CD4-positive, alpha-beta T cell treated with Interleukin-6 for 4 hours (primary cell): ENCODE measurements at regions not wholly inside any gene's neighbourhood (a gene's known extent, or its start where the extent isn't known, plus 50 kb on each side); places are given as distances from the start of the nearest gene placed in this dataset.
"Not testable (repeated sequence)": the region's sequence is repeated elsewhere in the genome, so short reads cannot be mapped to it uniquely, and the experiment has no call there.

Experiments
- DNase-seq: peaks from one replicate; pipeline ENCODE4 v3.0.0-alpha.2; 2020; ENCODE audit warnings: mixed read lengths

GRCh38 chr6:10101551-10102252 lies 313.2 kb downstream of the TFAP2A start:
- DNase-seq: no peak

DNA sequence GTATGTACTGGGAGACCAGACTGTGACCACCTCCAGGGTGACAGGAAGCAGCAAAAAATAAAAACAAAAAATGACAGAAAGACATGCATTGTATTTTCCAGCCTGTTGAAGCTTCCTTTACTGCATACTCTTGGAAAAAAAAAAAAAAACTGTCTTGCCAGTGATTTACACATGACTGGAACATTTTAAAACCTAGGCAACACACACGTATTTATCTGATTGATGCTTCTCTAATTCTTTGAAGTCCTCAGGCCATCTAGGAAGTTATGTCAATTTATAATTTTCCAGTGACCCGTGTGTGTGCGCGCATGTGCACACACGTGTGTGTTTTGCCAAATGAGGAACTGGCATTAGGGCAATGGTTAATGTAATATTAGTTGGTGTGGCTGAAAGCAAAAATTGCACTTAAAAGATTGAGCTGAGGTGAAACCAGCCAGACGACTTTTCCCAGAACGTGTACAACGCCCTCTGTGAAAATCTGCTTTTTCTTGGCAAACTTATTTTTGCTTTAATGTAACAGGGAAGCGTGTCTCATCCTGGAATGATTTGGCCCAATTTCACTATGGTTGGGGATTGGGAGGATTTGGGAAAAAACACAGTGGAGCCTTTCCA lies 315.2 kb downstream of the TFAP2A start:
- no peak for DNase-seq

GRCh38 chr6:10098756-10099528 lies 315.9 kb downstream of the TFAP2A start:
- no peak for DNase-seq

DNA sequence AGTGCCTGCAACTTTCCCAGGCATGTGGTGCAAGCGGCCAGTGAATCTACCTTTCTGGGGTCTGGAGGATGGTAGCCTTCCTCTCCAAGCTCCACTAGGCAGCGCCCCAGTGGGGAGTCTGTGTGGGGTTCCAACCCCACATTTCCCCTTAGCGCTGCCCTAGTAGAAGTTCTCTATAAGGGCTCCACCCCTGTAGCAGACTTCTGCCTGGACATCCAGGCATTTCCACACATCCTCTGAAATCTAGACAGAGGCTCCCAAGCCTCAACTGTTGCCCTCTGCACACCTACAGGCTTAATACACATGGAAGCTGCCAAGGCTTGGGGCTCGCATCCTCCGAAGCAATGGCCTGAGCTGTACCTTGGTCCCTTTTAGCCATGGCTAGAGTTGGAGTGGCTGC lies 321.6 kb downstream of the TFAP2A start:
- no peak for DNase-seq

DNA sequence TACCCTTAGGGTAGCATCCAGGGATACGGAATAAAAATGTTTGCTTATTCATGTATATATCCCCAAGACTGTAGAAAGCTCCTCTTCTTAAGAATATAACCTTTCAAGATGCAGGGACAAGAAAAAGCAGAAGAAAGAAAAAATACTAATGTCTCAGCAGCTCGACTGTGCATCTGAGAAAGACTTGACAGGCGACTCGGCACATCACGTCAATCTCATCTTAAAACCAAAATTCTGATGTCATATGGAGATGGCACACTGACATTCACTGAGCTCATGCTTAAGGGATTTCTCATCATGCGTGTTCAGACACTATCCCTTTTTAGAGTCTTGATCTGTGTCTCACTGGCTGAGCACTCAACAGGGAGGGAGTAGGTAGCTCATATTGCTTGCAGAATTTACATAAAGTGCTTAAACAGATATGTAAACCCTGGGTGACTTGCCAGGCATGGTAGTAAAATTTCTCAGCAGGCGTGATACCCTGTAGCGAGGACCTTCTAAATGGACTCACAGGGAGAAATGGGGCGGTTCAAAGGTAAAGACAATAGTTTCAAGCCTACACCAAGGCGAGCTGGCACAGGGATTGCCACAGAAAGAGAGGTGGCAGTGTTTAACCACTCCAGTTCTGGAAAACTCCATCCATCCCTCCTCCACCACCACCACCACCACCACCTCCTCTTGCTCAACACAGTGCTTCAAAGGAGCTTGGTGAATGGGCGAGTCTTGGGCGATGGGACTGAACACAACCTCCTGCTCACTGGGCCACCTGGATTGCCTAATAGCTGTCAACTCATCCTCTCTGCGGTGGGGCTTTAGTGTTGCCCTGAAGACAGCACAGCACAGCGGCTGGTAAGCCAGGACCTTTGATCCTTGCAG lies 330.5 kb downstream of the TFAP2A start:
- no peak for DNase-seq

- no peak for DNase-seq
Observed at GRCh38 chr6:10082385-10082784, 332.5 kb downstream of the TFAP2A start.

DNA sequence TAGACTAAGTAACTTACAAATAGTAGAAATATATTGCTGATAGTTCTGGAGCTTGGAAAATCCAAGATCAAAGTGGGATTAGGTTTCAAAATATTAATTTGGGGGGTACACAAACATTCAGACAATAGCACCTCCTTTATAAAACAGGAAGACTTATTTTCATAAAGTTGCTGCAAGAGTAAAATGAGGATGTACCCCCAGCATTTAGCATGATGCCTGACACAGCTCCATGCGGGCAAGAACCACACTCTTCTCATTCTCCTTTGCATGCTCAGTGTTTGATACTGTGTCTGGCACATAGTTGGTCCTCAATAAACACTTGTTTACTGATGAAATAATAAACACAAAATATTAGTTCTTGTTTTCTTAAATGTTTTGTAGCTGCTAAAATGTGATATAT lies 332.9 kb downstream of the TFAP2A start:
- DNase-seq: no peak

DNA sequence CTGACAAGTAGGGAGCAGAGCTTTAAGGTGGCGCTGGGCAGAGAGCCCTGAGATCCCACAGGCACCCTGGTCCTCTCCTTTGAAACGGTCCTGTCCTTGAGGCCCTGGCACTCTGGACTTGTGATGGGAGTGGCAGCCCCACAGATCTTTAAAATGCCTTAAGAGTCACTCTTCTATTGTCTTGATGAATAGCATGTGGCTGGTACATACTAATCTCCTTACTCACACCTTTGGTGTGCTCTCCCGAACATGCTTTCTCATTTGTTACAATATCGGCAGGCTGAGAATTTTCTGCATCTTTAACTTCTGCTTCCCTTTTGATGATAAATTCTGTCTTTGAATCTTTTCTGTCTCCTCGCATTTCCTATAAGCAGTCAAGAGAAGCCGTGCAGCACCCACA lies 333.8 kb downstream of the TFAP2A start:
- DNase-seq: no peak

- DNase-seq: no peak
Observed at GRCh38 chr6:10080561-10080960, 334.3 kb downstream of the TFAP2A start.

- DNase-seq: no peak
Observed at GRCh38 chr6:10078581-10078980, 336.3 kb downstream of the TFAP2A start.

- not testable (repeated sequence) for DNase-seq
Observed at GRCh38 chr6:10074726-10075125, 340.1 kb downstream of the TFAP2A start.

GRCh38 chr6:10073341-10073740 lies 341.5 kb downstream of the TFAP2A start:
- no peak for DNase-seq

DNA sequence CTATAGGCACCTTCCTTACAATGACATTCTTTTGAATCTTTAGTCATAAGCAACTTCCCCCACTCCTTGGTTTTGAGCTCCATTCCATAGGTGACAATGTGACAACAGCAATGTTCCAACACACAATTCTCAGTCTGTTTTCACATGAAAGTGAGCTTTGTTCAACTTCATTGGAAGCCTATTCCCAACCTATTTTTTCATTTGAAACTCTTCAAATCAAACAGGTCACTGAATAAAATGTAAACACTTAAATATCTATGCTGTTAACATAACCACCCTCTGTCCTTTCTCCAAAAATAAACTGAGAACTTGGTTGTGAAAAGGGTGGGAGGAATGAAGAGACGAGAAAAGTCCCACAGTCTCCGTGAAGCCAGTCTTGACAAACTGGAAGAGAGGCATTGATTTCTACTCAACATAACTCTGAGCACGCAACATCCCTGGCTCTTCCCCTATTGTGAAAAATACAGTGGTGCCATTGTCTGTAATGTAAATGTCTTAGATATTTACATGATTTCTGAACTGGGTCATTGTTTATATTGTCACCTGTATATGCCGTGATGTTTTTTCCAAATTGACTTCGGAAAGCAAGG lies 343.1 kb downstream of the TFAP2A start:
- DNase-seq: no peak

GRCh38 chr6:10060004-10060403 lies 354.9 kb downstream of the TFAP2A start:
- DNase-seq: no peak

DNA sequence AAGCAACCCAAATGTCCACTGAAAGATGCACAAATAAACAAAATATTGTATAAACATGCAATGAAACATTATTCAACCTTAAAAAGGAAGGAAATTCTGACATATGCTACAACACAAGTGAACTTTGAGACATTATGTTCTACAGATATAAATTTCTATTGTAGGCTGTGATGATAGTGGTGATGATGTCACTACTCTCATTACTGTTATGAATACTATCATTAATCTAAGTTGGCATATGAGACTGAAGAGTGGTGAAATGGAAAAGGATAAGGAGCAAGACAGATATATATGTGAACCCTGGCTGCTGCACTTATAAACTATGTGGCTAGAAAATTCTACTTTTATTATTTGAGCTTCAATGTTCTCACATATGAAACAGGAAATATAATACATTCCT lies 360.2 kb downstream of the TFAP2A start:
- DNase-seq: no peak

DNA sequence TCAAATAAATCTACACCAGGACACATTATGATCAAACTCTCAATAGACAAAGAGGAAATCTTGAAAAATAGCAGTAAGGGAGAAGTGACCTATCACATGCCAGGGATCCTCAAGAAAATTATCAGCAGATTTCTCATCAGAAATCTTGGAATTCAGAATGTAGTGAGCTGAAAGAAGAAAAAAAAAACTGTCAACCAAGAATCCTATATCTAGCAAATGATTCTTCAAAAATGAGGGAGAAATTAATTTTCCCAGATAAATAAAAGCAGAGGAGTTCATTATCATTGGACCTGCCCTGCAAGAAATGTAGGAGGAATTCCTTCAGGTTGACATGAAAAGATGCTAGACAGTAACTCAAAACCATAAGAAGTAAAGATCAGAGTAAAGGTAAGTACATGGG lies 363.6 kb downstream of the TFAP2A start:
- no peak for DNase-seq

GRCh38 chr6:10048370-10049297 lies 366.2 kb downstream of the TFAP2A start:
- no peak for DNase-seq

DNA sequence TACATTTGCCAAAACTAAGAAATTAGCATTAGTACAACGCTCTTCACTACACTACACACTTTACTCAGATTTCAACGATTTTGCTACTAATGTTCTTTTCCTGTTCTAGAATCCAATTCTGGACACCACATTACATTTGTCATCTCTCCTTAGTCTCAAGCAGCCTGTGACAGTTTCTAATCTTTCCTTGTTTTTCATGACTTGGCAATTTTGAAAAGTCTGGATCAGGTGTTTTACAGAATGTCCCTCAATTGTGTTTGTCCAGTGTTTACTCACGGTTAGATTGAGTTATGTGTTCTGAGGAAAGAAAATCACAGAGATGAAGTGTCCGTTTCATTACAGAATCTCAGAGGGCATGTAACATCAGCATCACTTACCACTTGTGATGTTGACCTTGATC lies 372.6 kb downstream of the TFAP2A start:
- DNase-seq: no peak

- DNase-seq: no peak
Observed at GRCh38 chr6:10033223-10033829, 381.5 kb downstream of the TFAP2A start.

DNA sequence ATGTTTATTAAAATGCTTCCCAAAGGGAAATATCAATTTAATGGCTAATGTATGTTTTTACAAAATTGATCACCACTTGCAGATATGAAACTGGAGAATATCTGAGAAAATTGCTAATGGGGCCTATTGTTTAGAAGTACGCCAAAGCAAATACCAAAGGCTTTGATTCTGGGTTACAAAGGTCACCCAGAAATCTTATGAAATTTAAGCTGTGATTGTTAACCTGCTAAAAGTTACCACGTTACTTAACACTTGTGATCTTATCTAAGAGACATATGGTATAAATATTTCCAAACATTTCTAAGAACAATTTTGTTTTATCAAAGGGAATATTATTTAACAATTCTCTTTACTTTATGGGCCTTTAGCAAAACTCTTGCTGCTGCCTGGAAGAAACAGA lies 383.3 kb downstream of the TFAP2A start:
- DNase-seq: no peak

DNA sequence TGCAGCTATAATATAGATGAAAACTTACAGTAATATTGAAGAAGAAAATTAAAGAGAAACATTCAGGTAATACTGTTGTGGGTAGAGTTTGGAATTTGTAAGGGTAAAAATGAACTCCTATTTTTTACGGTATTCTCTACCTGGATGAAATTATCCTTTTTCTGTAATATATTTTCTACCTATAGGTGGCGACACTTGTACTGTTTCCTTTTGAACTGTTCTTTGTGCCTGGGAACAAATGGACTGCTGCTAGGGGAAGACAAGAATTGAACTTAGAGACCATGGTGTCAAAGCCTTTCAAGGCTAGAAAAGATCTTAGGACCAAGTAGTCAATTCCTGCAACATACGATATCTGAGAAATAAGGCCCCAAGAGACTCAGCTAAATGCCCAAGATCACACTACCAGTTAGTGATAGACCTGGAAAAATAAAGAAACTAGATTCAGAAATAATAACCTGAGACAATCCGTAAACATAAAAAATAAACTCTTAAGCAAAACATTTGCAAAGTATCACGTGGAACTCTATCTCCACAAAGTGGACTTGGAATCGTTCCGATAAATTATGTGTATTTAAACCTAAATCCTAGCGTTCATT lies 383.8 kb downstream of the TFAP2A start:
- no peak for DNase-seq
